Esophagus (tissue), 2 donors: ENCODE measurements at regions not wholly inside any gene's neighbourhood (a gene's known extent, or its start where the extent isn't known, plus 50 kb on each side); places are given as distances from the start of the nearest gene placed in this dataset.

ENCODE experiments used
- H3K27ac ChIP-seq, 2 donors: one replicate each; pipeline ENCODE4 v1.5.1; 2013; ENCODE audit warnings: low read depth in 2 of 2, mild to moderate bottlenecking in 2 of 2, inconsistent platforms in 1 of 2, low read length in 1 of 2, moderate library complexity in 1 of 2
- H3K27me3 ChIP-seq, 2 donors: one replicate each; pipeline ENCODE4 v1.6.1; 2013; ENCODE audit warnings: low read length in 2 of 2, control low read depth in 1 of 2, mild to moderate bottlenecking in 1 of 2; ENCODE audit not compliant: insufficient read depth in 2 of 2, control insufficient read depth in 1 of 2
- H3K36me3 ChIP-seq, 2 donors: one replicate each; pipeline ENCODE4 v1.6.1; 2013; ENCODE audit warnings: low read length in 1 of 2; ENCODE audit not compliant: control insufficient read depth in 2 of 2, insufficient read depth in 2 of 2
- H3K4me1 ChIP-seq, 2 donors: one replicate each; pipeline ENCODE4 v1.6.1; 2013; ENCODE audit warnings: low read length in 1 of 2; ENCODE audit not compliant: control insufficient read depth in 2 of 2, insufficient read depth in 2 of 2
- H3K4me3 ChIP-seq, 2 donors: one replicate each; pipeline ENCODE4 v1.5.1; 2013; ENCODE audit warnings: low read length in 2 of 2, mild to moderate bottlenecking in 2 of 2, low read depth in 1 of 2, moderate library complexity in 1 of 2
- H3K9me3 ChIP-seq, 2 donors: one replicate each; pipeline ENCODE4 v1.6.1; 2013; ENCODE audit warnings: mild to moderate bottlenecking in 2 of 2, low read depth in 1 of 2, low read length in 1 of 2, moderate library complexity in 1 of 2; ENCODE audit not compliant: control insufficient read depth in 2 of 2, insufficient read depth in 1 of 2
- WGBS, 2 donors: extraction: QIAGEN DNeasy Blood & Tissue Kit; methylation state at CpG; one replicate each; pipeline ENCODE4 v1.1.7; 2013; 5-methylcytosine and 5-hydroxymethylcytosine counted together
- donor health status: healthy with polysubstance abuse.
- donor health status: Bipolar disorder and iron deficiency.

DNA sequence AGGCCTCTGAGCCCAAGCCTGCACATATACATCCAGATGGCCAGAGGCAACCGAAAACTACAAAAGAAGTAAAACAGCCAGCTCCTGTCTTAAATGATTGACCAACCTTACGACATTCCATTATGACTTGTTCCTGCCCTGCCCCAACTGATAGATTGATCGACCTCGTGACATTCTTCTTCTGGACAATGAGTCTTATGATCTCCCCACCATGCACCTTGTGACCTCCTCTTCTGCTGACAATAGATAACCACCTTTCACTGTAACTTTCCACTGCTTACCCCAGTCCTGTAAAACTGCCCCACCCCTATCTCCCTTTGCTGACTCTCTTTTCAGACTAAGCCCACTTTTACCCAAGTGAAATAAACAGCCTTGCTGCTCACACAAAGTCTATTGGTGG is 670.0 kb upstream of the PKDCC start:
- WGBS, 2 donors = 66 to 82% methylated on average over 4 of the region's 4 CpGs
- no peaks in the 10 kb centered on the region for H3K9me3 ChIP-seq
- no peak overlapping the region for H3K4me3 ChIP-seq
- no peaks in the 10 kb centered on the region for H3K36me3 ChIP-seq
- no peak overlapping the region for H3K27ac ChIP-seq
- H3K4me1 ChIP-seq = no peaks in the 10 kb centered on the region
- no peaks in the 10 kb centered on the region for H3K27me3 ChIP-seq

DNA sequence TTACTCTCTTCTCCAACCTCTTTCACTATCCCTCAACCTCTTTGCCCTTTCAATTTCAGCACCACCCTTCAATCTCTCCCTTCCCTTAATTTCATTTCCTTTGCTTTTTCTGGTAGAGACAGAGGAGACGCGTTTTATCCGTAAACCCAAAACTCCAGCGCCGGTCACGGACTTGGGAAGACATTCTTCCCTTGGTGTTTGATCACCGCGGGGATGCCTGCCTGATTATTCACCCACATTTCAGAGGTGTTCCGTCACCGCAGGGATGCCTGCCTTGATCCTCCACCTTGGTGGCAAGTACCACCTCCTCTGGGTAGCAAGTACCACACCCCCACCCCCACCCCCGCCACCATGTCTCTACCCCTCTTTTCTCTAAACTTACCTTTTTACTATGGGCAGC is 669.4 kb upstream of the PKDCC start:
- Histone ChIP-seq H3K9me3 (no peaks in the 10 kb centered on the region), H3K4me3 (no peak overlapping the region), H3K27me3 (no peaks in the 10 kb centered on the region), H3K27ac (no peak overlapping the region), H3K36me3 (no peaks in the 10 kb centered on the region), H3K4me1 (no peaks in the 10 kb centered on the region)
- 91 to 95% methylated on average over 11 of the region's 11 CpGs for WGBS, 2 donors

DNA sequence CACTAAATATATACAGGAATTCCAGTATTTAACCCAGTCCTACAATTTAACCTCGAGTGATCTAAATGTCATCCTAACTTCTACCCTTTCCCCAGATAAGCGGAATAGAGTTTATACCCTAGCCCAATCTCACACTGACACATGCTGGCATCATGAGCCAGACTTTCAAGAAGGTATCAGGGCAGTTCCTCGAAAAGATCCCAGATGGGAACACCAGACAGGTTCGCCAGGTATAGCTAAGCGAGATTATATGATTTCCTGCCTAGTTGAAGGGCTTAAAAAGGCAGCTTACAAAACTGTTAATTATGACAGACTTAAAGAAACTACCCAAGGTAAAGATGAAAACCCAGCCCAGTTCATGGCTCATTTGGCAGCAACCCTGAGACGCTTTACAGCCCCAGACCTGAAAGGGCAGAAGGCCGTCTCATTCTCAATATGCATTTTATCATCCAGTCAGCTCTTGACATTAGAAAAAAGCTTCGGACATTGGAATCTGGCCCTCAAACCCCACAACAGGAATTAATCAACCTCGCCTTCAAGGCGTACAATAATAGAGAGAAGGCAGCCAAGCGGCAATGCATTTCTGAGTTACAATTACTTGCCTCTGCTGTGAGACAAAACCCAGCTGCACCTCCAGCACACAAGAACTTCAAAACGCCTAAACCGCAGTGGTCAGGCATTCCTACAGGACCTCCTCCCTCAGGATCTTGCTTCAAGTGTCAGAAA is 668.2 kb upstream of the PKDCC start:
- 53 to 61% methylated on average over 13 of the region's 13 CpGs for WGBS, 2 donors

DNA sequence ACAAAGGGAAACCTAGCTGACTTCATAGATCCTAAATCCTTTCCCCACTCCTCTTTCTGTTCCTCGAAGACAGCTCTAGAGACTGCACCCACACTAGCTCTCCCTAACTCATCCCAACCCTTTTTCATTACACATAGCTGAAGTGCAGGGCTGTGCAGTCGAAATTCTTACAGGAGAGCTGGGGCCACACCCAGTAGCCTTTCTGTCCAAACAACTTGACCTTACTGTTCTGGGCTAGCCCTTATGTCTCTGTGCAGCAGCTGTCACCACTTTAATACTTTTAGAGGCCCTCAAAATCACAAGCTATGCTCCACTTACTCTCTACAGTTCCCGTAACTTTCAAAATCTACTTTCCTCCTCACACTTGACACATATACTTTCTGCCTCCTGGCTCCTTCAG is 666.1 kb upstream of the PKDCC start:
- WGBS, 2 donors = 75 to 84% methylated on average over 3 of the region's 3 CpGs
- Histone ChIP-seq H3K4me1 (no peaks in the 10 kb centered on the region), H3K27me3 (no peaks in the 10 kb centered on the region), H3K27ac (no peak overlapping the region), H3K36me3 (no peaks in the 10 kb centered on the region), H3K4me3 (no peak overlapping the region), H3K9me3 (no peaks in the 10 kb centered on the region)

More for the DNA sequence above, 668.2 kb upstream of the PKDCC start:
- Histone ChIP-seq H3K4me3 (no peak overlapping the region), H3K9me3 (no peaks in the 10 kb centered on the region), H3K36me3 (no peaks in the 10 kb centered on the region), H3K27ac (no peak overlapping the region), H3K4me1 (no peaks in the 10 kb centered on the region), H3K27me3 (no peaks in the 10 kb centered on the region)

DNA sequence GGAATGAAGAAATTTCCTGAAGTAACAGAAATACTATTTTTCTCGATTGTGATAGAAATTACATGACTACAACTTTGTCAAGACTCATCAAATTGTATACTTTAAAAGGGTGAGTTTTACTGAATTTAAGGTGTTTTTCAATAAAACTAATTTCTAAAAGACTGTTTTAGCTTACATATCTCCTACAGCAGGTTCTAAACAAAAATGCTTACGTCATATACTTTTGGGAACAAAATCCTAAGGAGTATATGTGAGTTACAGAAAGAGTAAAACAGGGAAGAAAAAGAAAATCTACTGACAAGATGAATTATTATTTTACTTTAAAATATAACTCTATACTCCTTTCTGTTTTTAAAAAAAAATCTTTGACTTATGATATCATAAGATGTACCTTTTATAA is 660.3 kb upstream of the PKDCC start:
- no peak overlapping the region for H3K4me3 ChIP-seq
- H3K4me1 ChIP-seq = no peaks in the 10 kb centered on the region
- WGBS, 2 donors = 81 to 84% methylated on average over 2 of the region's 2 CpGs
- H3K36me3 ChIP-seq = no peaks in the 10 kb centered on the region
- no peaks in the 10 kb centered on the region for H3K27me3 ChIP-seq
- H3K27ac ChIP-seq = no peak overlapping the region
- H3K9me3 ChIP-seq = no peaks in the 10 kb centered on the region

DNA sequence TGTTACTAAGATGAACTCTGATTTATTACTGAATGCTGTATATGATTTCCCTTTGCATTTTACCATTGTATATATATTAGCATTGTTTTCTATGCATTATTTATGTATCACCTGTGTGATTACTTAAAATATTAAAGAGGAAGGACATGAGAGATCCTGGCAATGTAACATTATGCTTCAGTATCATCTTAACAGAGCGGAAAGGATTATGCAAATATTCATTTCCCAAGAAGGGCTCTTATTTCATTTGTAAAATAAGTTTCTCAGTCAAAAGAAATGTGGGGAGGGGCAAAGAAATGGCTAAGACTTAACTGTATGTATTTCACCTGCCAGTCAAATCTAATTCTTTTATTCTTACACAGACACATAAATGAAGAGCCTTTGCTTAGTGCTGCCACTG is 654.2 kb upstream of the PKDCC start:
- no peaks in the 10 kb centered on the region for H3K4me1 ChIP-seq
- H3K27ac ChIP-seq = no peak overlapping the region
- no peaks in the 10 kb centered on the region for H3K27me3 ChIP-seq
- WGBS, 2 donors = 92 to 95% methylated on average over 1 of the region's 1 CpG
- H3K4me3 ChIP-seq = no peak overlapping the region
- no peaks in the 10 kb centered on the region for H3K9me3 ChIP-seq
- no peaks in the 10 kb centered on the region for H3K36me3 ChIP-seq

DNA sequence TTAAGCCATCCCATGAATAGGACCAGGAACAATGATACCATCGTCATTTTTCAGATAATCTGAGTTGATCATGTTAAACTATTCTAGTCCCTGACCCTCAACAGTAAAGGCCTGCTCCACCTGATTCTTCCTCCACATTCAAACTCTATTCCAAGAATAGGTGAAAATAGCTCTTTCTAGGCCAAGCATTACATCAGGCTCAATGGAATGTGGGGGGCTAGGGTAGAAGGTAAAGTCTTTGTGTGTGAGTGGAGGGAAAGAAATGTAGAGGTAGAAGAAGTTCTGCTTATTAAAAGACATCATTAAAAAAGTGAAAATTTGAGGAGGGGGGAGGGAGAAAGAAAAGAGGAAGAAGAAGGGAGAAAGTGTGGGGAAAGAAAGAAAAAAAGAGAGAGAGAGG is 653.3 kb upstream of the PKDCC start:
- 80 to 92% methylated on average over 1 of the region's 1 CpG for WGBS, 2 donors
- Histone ChIP-seq H3K4me3 (no peak overlapping the region), H3K27ac (no peak overlapping the region), H3K4me1 (no peaks in the 10 kb centered on the region), H3K27me3 (no peaks in the 10 kb centered on the region), H3K9me3 (no peaks in the 10 kb centered on the region), H3K36me3 (no peaks in the 10 kb centered on the region)

DNA sequence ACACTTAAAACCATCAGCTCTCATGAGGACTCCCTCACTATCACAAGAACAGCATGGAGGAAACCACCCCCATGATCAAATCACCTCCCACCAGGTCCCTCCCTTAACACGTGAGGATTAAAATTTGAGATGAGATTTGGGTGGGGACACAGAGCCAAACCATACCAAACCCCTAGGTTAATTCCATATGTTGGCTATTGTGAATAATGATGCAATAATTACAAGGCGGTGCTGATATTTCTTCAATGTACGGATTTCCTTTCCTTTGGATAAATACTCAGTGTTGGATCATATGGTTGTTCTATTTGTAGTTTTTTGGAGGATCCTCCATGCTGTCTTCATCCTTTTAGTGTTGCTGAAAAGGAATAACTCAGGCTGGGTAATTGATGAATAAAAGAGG is 652.1 kb upstream of the PKDCC start:
- no peaks in the 10 kb centered on the region for H3K36me3 ChIP-seq
- 92 to 93% methylated on average over 3 of the region's 3 CpGs for WGBS, 2 donors
- H3K9me3 ChIP-seq = no peaks in the 10 kb centered on the region
- H3K27ac ChIP-seq = no peak overlapping the region
- no peaks in the 10 kb centered on the region for H3K27me3 ChIP-seq
- no peaks in the 10 kb centered on the region for H3K4me1 ChIP-seq
- no peak overlapping the region for H3K4me3 ChIP-seq

DNA sequence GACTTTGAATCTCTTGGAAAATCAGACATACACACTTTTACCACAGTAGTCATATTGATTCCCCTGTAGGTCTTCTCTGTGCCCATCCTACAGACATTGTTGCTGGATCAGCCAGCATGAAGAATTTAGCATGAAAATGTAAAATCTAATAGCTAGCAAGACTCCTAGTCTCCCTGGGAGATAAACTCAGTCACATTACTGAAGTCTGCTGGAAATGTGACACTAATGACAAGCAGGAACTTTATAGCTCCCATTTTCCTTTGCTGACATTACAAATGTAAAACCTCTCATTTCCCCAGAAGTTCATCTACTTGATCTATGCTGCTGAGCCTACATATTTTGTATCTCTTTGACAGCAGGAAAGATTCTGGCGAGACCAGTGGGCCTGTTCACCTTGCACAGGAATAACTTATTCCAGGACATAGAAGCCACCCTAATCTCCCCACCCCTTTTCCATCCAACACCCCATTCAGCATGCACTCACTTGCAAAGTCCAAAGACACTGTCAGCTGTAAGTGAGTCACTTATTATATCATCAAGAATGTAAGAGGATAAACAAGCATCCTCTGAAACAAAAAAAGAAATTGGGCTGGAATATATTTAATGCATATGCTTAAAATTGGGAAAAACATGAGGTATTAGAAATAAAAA is 648.3 kb upstream of the PKDCC start:
- H3K36me3 ChIP-seq = no peaks in the 10 kb centered on the region
- 57 to 73% methylated on average over 1 of the region's 1 CpG for WGBS, 2 donors
- H3K27ac ChIP-seq = no peak overlapping the region
- no peaks in the 10 kb centered on the region for H3K9me3 ChIP-seq
- H3K27me3 ChIP-seq = no peaks in the 10 kb centered on the region
- H3K4me3 ChIP-seq = no peak overlapping the region
- no peaks in the 10 kb centered on the region for H3K4me1 ChIP-seq

DNA sequence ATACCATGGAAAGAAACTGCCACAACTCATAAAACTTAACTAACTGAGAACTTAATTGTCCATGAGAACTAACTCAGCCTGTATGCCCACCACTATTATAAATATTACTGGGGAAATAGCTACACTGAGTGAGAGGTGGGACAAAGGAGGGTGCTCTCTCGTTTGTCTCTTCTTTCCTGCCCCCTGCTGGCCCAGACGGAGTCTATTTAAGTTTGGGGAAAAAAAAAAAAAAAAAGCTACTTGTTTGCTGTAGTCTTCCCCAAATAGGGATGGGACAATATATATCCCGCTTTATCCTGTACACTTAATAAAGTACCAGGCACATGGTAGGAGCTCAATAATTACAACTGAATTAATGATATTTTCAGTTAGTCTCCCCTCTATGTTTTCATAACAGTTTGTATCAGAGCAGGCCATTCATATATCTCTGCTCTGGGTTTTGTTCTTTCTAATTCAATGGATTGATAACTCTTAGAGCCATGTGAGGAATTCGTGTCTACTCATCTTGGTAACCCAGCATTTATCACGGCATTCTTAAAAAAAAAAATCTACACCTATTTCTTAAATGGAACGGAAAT is 647.6 kb upstream of the PKDCC start:
- H3K4me3 ChIP-seq = no peak overlapping the region
- H3K27me3 ChIP-seq = no peaks in the 10 kb centered on the region
- no peaks in the 10 kb centered on the region for H3K4me1 ChIP-seq
- no peaks in the 10 kb centered on the region for H3K9me3 ChIP-seq
- 45 to 61% methylated on average over 5 to 6 of the region's 6 CpGs for WGBS, 2 donors
- H3K36me3 ChIP-seq = no peaks in the 10 kb centered on the region
- H3K27ac ChIP-seq = no peak overlapping the region
